ENCODE measurements at regions not wholly inside any gene's neighbourhood (a gene's known extent, or its start where the extent isn't known, plus 50 kb on each side); places are given as distances from the start of the nearest gene placed in this dataset.

- TF ChIP-seq CTCF (IDR thresholded peaks at IDR 0.05; ENCODE audit: low read depth, low read length) (no peak), MAX (IDR thresholded peaks at IDR 0.05; ENCODE audit: low read depth, low read length) (no peak), MYC (IDR thresholded peaks at IDR 0.05; ENCODE audit: low read depth, low read length) (no peak), POLR2A (IDR thresholded peaks at IDR 0.05; ENCODE audit: extremely low read depth, insufficient read length) (no peak)
- no peak overlapping the region for H3K4me3 ChIP-seq (ENCODE audit: low read depth, low read length)
- DNase-seq (ENCODE audit: low read depth) = no peak
Observed at GRCh38 chr6:44049989-44050871, 77.0 kb downstream of the MRPL14 start.

- no peak overlapping the region for H3K4me3 ChIP-seq (ENCODE audit: low read depth, low read length)
- DNase-seq (ENCODE audit: low read depth) = no peak
- TF ChIP-seq MAX (IDR thresholded peaks at IDR 0.05; ENCODE audit: low read depth, low read length) (no peak), CTCF (IDR thresholded peaks at IDR 0.05; ENCODE audit: low read depth, low read length) (no peak), POLR2A (IDR thresholded peaks at IDR 0.05; ENCODE audit: extremely low read depth, insufficient read length) (no peak), MYC (IDR thresholded peaks at IDR 0.05; ENCODE audit: low read depth, low read length) (no peak)
Observed at GRCh38 chr6:44049163-44049988, 77.9 kb downstream of the MRPL14 start.

- TF ChIP-seq MAX (IDR thresholded peaks at IDR 0.05; ENCODE audit: low read depth, low read length) (no peak), CTCF (IDR thresholded peaks at IDR 0.05; ENCODE audit: low read depth, low read length) (no peak), MYC (IDR thresholded peaks at IDR 0.05; ENCODE audit: low read depth, low read length) (no peak), POLR2A (IDR thresholded peaks at IDR 0.05; ENCODE audit: extremely low read depth, insufficient read length) (no peak)
- no peak for DNase-seq (ENCODE audit: low read depth)
- no peak overlapping the region for H3K4me3 ChIP-seq (ENCODE audit: low read depth, low read length)
Observed at GRCh38 chr6:44048277-44048676, 79.0 kb downstream of the MRPL14 start.

GRCh38 chr6:44047801-44048200 lies 79.5 kb downstream of the MRPL14 start:
- TF ChIP-seq POLR2A (IDR thresholded peaks at IDR 0.05; ENCODE audit: extremely low read depth, insufficient read length) (no peak), MAX (IDR thresholded peaks at IDR 0.05; ENCODE audit: low read depth, low read length) (no peak), MYC (IDR thresholded peaks at IDR 0.05; ENCODE audit: low read depth, low read length) (no peak), CTCF (IDR thresholded peaks at IDR 0.05; ENCODE audit: low read depth, low read length) (no peak)
- H3K4me3 ChIP-seq (ENCODE audit: low read depth, low read length) = no peak overlapping the region
- no peak for DNase-seq (ENCODE audit: low read depth)

GRCh38 chr6:44047179-44047546 lies 80.1 kb downstream of the MRPL14 start:
- no peak for DNase-seq (ENCODE audit: low read depth)
- TF ChIP-seq POLR2A (IDR thresholded peaks at IDR 0.05; ENCODE audit: extremely low read depth, insufficient read length) (no peak), MYC (IDR thresholded peaks at IDR 0.05; ENCODE audit: low read depth, low read length) (no peak), MAX (IDR thresholded peaks at IDR 0.05; ENCODE audit: low read depth, low read length) (no peak), CTCF (IDR thresholded peaks at IDR 0.05; ENCODE audit: low read depth, low read length) (no peak)
- H3K4me3 ChIP-seq (ENCODE audit: low read depth, low read length) = no peak overlapping the region

Measured in NB4 (cell line).